A549 (cell line): ENCODE measurements at regions not wholly inside any gene's neighbourhood (a gene's known extent, or its start where the extent isn't known, plus 50 kb on each side); places are given as distances from the start of the nearest gene placed in this dataset.

ENCODE experiments used
- CEBPB ChIP-seq, 2 experiments: fragments of >200 bp in 1 of 2; sonication (Bioruptor Twin) in 1 of 2; formaldehyde crosslinking in 1 of 2; IDR thresholded peaks; 2 replicates each; pipeline ENCODE4 v1.6.1; 2012 to 2016
- CHD4 ChIP-seq: fragments of 200-600 bp; sonication (generic); IDR thresholded peaks from 2 replicates; pipeline ENCODE4 v1.6.1; 2016; ENCODE audit warnings: antibody characterized with exemption, mild to moderate bottlenecking, borderline replicate concordance
- CTCF ChIP-seq: fragments of >200 bp; sonication (Bioruptor Twin); formaldehyde crosslinking; IDR thresholded peaks from 3 replicates; pipeline ENCODE4 v1.5.1; 2016
- EP300 ChIP-seq, 2 experiments: fragments of >200 bp; sonication (Bioruptor Twin); formaldehyde crosslinking; IDR thresholded peaks; 2 replicates in 1 of 2; 3 replicates in 1 of 2; pipeline ENCODE4 v1.6.1; 2016 to 2017
- HOXA7 ChIP-seq: fragments of 250-450 bp; sonication (Bioruptor Pico); IDR thresholded peaks from 2 replicates; pipeline ENCODE4 v1.5.0; 2020; ENCODE audit warnings: mild to moderate bottlenecking, moderate library complexity
- JUN ChIP-seq, 2 experiments: fragments of >200 bp; sonication (Bioruptor Twin); formaldehyde crosslinking; IDR thresholded peaks; 2 replicates in 1 of 2; 3 replicates in 1 of 2; pipeline ENCODE4 v1.6.1; 2016 to 2017
- JUNB ChIP-seq: fragments of >200 bp; sonication (Bioruptor Twin); formaldehyde crosslinking; IDR thresholded peaks from 2 replicates; pipeline ENCODE4 v1.6.1; 2016
- MAFK ChIP-seq: fragments of 450-650 bp; IDR thresholded peaks from 2 replicates; pipeline ENCODE4 v1.6.1; 2014; ENCODE audit not compliant: partially characterized antibody
- POLR2AphosphoS2 ChIP-seq: conservative IDR thresholded peaks from 2 replicates; pipeline ENCODE4 v1.6.1; 2012; ENCODE audit warnings: low read length, improper control_type of control experiment, inconsistent platforms
- RAD21 ChIP-seq, 2 experiments: fragments of >200 bp in 1 of 2; sonication (Bioruptor Twin) in 1 of 2; formaldehyde crosslinking in 1 of 2; IDR thresholded peaks in 1 of 2; conservative IDR thresholded peaks in 1 of 2; 2 replicates in 1 of 2; 3 replicates in 1 of 2; pipeline ENCODE4 v1.6.1; 2012 to 2018; ENCODE audit warnings: inconsistent platforms in 1 of 2
- REST ChIP-seq: fragments of 200-600 bp; sonication (generic); IDR thresholded peaks from 2 replicates; pipeline ENCODE4 v1.6.1; 2016; ENCODE audit warnings: antibody characterized with exemption, mild to moderate bottlenecking, moderate library complexity
- RNF2 ChIP-seq: fragments of 200-600 bp; sonication (generic); IDR thresholded peaks from 2 replicates; pipeline ENCODE4 v1.6.1; 2016; ENCODE audit warnings: low read depth, mild to moderate bottlenecking, antibody characterized with exemption, moderate library complexity, borderline replicate concordance
- TP53 ChIP-seq: fragments of 250-450 bp; sonication (Bioruptor Pico); IDR thresholded peaks from 2 replicates; pipeline ENCODE4 v1.5.0; 2021; ENCODE audit warnings: mild to moderate bottlenecking, moderate library complexity
- ZFP36 ChIP-seq: fragments of 450-650 bp; IDR thresholded peaks from 2 replicates; pipeline ENCODE4 v1.6.1; 2014; ENCODE audit warnings: borderline replicate concordance; ENCODE audit not compliant: partially characterized antibody

GRCh38 chr3:135837977-135838631 is 127.4 kb upstream of the PPP2R3A start:
- TF ChIP-seq CEBPB (IDR thresholded peaks at IDR 0.05) (no peak), CTCF (no peak), MAFK (no peak), REST (no peak), TP53 (CRISPR knock-in tag) (no peak), RNF2 (no peak), POLR2AphosphoS2 (no peak), CHD4 (no peak), EP300 (IDR thresholded peaks at IDR 0.05) (no peak), JUNB (no peak), HOXA7 (CRISPR knock-in tag) (no peak), JUN (IDR thresholded peaks at IDR 0.05) (no peak), RAD21 (conservative IDR thresholded peaks at IDR 0.05 in 1 of 2, IDR thresholded peaks at IDR 0.05 in 1 of 2) (no peak), ZFP36 (no peak)
